GM19324 (cell line): ENCODE measurements at regions not wholly inside any gene's neighbourhood (a gene's known extent, or its start where the extent isn't known, plus 50 kb on each side); places are given as distances from the start of the nearest gene placed in this dataset.

ENCODE experiments used
- ATAC-seq: cut with Tn5 transposase; IDR thresholded peaks from one replicate; pipeline ENCODE4 v1.9.1; 2021; ENCODE audit warnings: mild to moderate bottlenecking, moderate library complexity; ENCODE audit not compliant: unreplicated experiment, low FRiP score

DNA sequence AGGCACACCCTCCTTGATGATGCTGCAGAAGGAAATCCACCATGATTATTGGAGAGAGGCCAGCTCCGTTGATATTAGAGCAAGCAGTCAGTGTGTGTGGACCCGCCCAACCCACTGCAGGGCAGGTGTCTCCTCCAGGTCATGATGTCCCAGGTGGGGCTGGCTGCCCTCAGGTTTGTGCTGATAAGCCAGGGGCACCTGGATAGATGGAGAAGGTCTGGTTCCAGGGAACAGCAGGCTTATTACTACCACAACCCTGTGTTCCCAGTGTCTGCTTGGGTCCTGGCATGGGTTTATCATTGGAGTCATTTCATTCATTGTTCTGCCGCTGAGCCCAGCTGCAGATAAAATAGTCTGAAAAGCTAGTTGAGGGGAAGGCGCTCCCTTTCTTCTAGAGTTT lies 181.1 kb upstream of the NECTIN1 start:
- no peak for ATAC-seq

GRCh38 chr11:119909495-119909894 lies 180.5 kb upstream of the NECTIN1 start:
- no peak for ATAC-seq

DNA sequence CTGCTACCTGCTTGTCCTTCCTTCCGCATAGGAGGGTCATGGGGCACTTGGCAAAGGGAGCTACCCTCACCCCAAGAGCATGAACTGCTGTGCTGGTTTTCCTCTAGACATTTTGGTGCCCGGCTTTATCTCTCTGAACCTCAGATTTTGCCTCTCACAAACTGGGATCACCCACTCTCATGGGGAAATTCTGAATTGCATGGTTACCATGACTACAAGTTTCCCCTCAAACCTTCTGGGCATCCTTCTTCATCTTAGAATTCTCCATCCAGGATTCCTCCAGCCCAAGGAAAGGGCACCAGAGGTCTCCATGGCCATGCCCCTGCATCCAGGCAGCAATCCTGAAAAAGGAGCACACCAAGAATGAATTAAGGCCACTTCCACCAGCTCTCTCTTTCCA lies 180.1 kb upstream of the NECTIN1 start:
- ATAC-seq: no peak

GRCh38 chr11:119908573-119908904 lies 179.5 kb upstream of the NECTIN1 start:
- ATAC-seq: no peak

DNA sequence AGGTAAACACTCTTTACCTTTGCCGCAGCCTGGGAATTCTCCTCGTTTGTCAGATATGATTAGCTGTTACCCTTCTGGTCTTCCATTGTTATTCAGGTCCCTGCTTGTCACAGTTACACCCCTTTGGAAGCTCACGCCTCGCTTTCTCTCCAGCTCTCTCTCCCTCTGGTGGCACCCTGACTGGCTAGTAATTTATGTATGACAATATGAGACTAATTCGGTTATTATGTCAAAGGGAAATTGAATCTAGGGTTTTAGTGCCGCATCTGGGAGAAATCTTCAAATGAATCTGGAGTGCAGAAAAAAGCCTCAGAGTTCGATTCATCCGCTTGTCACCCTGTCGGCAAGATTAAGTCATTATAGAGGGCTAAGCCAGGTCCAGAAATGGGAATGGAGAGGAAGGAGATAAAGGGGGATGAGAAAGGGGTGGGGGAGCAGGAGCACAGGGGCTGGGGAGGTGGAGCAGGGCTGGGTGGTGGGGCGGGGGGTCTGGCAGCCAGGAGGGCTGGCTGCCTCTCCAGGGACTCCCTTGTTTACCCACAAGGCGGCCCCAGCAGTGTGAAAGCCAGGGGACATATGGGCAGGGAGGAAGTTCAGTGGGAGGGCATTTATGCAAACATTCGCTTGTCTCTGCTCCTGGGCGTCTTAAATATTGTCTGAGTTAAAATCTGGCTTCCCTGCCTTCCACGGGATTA lies 179.0 kb upstream of the NECTIN1 start:
- no peak for ATAC-seq

DNA sequence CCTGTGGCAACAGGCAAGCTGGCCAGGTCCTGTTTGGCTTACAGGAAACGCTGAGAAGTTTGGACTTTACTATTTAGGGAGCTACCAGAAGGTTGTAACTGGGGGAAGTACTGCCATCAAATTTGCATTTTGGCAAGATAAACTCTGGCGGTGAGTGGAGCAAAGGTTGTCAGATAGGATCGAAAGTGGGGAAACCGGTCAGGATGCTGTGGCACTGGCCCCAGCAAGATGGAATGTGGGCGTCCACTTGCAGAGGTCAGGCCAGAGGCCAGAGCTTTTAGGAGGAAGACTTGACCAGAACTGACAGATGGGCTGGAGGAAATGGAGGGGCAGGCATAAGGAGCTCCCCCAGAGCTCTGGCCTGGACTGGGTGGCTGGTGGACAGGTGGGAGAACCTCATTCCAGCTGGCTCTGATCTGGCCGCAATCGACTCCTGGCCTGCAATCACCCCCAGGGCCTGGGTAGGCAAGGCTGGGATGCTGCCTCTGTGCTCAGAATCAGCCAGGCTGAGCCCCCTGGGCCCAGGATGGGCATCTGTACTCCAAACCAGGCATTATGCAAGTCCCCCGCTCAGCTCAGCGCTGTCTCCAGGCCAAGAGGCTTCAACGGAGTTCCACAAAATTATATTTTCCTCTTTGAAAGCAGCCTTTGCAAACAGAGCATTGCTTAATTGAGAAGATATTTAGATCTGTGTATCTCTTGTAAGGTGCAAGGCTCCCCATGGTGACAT lies 178.3 kb upstream of the NECTIN1 start:
- no peak for ATAC-seq

GRCh38 chr11:119906376-119906775 lies 177.4 kb upstream of the NECTIN1 start:
- no peak for ATAC-seq

GRCh38 chr11:119905162-119905561 lies 176.2 kb upstream of the NECTIN1 start:
- ATAC-seq: no peak

DNA sequence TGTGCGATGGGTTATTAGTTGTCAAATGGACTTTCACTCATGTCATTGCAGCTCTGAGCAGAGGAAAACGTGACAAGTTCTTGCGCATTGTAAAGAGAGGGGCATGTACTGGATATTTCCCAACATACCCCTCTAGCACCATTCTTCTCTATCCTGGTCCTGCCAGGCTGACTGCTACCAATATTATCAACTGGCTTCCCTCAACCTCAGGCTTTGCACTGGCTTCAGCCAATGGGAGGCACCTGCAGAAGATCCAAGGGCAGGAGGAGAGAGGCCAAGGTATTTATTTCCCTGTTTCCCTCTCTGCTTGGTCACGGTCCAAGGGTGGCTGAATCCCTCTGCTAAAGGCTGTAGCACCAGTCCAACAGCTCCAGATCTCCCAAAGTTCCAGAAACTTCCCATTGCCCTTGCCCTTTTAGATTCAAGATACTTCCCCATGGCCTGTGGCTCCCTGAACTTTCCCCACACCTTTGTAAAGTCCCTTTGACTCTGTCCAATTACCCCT lies 175.6 kb upstream of the NECTIN1 start:
- no peak for ATAC-seq

DNA sequence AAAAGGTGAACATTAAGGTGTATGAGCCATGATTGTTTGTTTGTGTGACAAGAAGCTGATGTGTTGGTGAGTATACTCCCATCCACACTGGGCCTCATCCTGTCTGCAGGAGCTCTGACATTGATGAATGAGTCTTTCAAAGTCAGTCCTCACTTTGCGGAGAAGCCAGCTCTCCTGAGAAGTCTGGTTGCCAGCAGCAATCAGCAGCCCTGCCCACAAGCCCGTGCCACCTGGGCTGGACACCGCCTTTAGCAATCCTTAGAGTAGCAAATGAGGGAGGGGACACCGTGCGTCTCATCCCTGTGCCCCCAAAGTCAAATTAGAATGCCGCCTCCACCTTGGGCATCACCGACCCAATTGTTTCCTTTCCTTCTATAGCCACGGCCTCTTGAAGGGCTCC lies 174.8 kb upstream of the NECTIN1 start:
- no peak for ATAC-seq

DNA sequence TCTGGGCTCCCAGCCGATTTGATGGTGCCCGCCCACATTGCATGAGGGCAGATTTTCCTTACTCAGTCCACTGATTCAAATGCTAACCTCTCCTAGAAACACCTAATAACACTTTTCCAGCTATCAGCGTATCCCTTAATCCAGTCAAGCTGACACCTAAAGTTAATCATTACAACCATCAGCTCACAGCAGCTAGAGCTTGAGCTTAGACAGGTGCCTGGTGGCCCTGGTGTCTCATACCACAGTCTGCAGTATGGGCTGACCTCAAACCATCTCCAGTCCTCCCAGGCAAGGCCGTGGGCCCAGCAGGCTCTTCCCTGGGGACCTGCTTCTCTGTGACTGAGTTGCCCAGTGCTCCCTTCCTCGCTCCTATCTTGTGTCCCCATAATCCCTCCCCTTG lies 174.4 kb upstream of the NECTIN1 start:
- ATAC-seq: no peak

GRCh38 chr11:119902656-119903231 lies 173.7 kb upstream of the NECTIN1 start:
- ATAC-seq: no peak

- no peak for ATAC-seq
Measured at GRCh38 chr11:119901657-119902577, 172.9 kb upstream of the NECTIN1 start.

- no peak for ATAC-seq
Measured at GRCh38 chr11:119899997-119900396, 171.0 kb upstream of the NECTIN1 start.

DNA sequence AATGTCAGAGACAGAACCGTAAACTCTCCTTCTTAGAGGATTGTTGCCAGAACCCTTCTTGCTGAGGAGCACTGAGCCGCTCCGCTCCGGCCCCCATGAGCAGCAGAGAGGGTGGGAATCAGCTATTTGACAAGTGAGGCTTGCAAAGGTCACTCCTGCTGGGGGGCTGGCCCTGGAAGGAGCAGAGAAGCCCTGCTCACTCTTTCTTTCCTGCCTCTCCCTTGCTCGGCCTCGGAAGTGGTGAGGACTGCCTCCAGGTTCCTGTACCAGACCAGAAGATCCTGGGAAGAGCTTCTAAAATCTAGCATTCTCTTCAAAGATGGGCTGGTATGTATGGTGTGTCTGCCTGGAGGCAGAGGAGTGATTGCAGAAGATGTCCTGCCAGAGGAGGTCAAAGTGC lies 168.6 kb upstream of the NECTIN1 start:
- ATAC-seq: no peak

DNA sequence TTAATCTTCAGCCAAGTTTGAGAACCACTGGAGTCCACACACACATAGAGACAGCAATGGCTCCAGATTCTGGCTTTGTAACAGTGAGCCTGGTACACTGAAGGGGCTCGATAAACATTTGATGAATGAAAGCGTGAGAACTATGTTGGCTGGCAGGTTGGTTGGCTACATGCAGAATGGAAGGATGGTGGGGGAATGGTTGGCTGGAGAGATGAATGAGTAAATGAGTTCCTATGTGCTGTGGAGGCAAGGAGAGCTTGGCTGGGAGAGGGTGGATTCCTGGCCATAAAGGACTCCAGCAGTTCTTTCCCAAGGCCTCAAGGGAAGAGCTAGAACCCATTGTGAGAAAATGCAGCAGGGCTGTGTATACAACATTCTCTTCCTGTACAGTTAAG lies 168.0 kb upstream of the NECTIN1 start:
- no peak for ATAC-seq

- ATAC-seq: no peak
Measured at GRCh38 chr11:119896387-119897045, 167.5 kb upstream of the NECTIN1 start.

DNA sequence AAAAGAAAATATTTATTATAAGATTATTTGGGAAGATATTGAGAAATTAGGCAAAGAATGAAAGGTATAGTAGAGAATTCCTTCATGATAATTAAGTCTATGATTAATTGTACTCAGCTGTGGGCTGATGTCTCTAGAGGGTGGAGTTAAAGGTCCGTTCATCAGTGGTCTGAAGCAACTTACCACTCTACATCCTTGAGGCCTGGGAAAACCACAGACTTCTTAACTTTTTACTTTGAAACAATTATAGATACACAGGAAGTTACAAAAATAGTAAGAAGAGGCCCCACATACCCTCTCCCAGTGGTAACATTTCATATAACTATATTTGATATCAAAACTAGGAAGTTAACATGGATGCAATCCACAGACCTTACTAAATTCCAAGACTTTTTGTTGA lies 167.0 kb upstream of the NECTIN1 start:
- no peak for ATAC-seq

- no peak for ATAC-seq
Measured at GRCh38 chr11:119894916-119895315, 165.9 kb upstream of the NECTIN1 start.

DNA sequence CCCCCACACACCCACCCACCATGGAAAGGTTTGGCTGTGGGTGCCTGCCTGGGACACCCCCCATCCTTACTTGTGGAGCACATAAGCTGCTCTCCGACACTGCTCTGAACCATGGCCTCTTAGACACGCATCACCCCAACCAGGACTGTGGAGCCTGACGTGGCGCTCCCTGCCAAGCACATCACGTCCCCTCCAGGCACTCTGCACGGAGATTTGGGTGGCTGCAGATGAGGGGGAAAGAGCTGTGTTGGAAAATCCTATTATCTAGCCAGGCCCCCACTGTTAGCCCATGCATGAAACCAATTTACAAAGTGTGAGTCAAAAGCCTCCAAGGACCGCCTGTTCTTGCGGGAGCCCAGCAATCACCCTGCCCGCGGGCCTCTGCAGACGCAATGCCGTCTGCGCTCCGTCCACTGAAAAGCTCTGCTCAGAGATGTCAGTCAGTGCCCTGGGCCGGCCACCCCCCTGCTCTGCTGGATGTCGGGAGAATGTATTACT lies 163.4 kb upstream of the NECTIN1 start:
- ATAC-seq: no peak
